PC-3 (cell line): ENCODE measurements at regions not wholly inside any gene's neighbourhood (a gene's known extent, or its start where the extent isn't known, plus 50 kb on each side); places are given as distances from the start of the nearest gene placed in this dataset.

Source experiments
- ATAC-seq: fragments of 200-7000 bp; cut with Tn5 transposase; 2 replicates; pipeline ENCODE4 v1.9.1; 2020; ENCODE audit warnings: mild to moderate bottlenecking, moderate library complexity
- BruUV-seq: library from RNA; stranded (reverse); fragments of 400-500 nt; replicated peaks from 2 replicates; lab custom pipeline; 2021; lab: Mats Ljungman, UMichigan
- CTCF ChIA-PET: fragments of 300-600 bp; sonication (Branson Sonifier 250); formaldehyde crosslinking; loops from one replicate; lab custom pipeline; 2022; ENCODE audit warnings: antibody characterized with exemption; lab: Charles Lee
- POLR2A ChIA-PET: fragments of 300-600 bp; sonication (Branson Sonifier 250); formaldehyde crosslinking; loops from one replicate; lab custom pipeline; 2022; ENCODE audit warnings: antibody characterized with exemption; ENCODE audit not compliant: unreplicated experiment; lab: Charles Lee
- DNase-seq: peaks from one replicate; pipeline ENCODE4 v3.0.0-alpha.2; 2015
- H2AFZ ChIP-seq: fragments of 300-600 bp; sonication (generic); 2 replicates; pipeline ENCODE4 v1.6.0; 2016; ENCODE audit warnings: antibody characterized with exemption, low read length
- H3F3A ChIP-seq: fragments of 300-600 bp; sonication (generic); one replicate; pipeline ENCODE4 v1.6.0; 2017; ENCODE audit warnings: antibody characterized with exemption, low read length, control low read depth, mild to moderate bottlenecking; ENCODE audit not compliant: unreplicated experiment
- H3K27ac ChIP-seq: fragments of 300-600 bp; sonication (generic); 2 replicates; pipeline ENCODE4 v1.5.1; 2016; ENCODE audit warnings: mild to moderate bottlenecking, low read length
- H3K27me3 ChIP-seq: fragments of 300-600 bp; sonication (generic); 2 replicates; pipeline ENCODE4 v1.6.1; 2016; ENCODE audit warnings: low read length, mixed read lengths
- H3K36me3 ChIP-seq: fragments of 300-600 bp; sonication (generic); 2 replicates; pipeline ENCODE4 v1.6.1; 2016; ENCODE audit warnings: low read depth, mixed run types, low read length, mixed read lengths
- H3K4me1 ChIP-seq: fragments of 300-600 bp; sonication (generic); 2 replicates; pipeline ENCODE4 v1.5.1; 2016; ENCODE audit warnings: low read length; ENCODE audit not compliant: insufficient read depth
- H3K4me2 ChIP-seq: fragments of 300-600 bp; sonication (generic); 2 replicates; pipeline ENCODE4 v1.6.0; 2016; ENCODE audit warnings: low read length
- H3K4me3 ChIP-seq: fragments of 300-600 bp; sonication (generic); 2 replicates; pipeline ENCODE4 v1.5.1; 2016; ENCODE audit warnings: mild to moderate bottlenecking, low read length, mixed read lengths
- H3K79me2 ChIP-seq: fragments of 300-600 bp; sonication (generic); 2 replicates; pipeline ENCODE4 v1.6.1; 2017; ENCODE audit warnings: low read length, mixed read lengths
- H3K9ac ChIP-seq: fragments of 300-600 bp; sonication (generic); 2 replicates; pipeline ENCODE4 v1.6.0; 2016; ENCODE audit warnings: mild to moderate bottlenecking, low read length
- H3K9me2 ChIP-seq: fragments of 300-600 bp; sonication (generic); replicated peaks from 2 replicates; pipeline ENCODE4 v1.6.1; 2016; ENCODE audit warnings: mixed run types, low read length, mixed read lengths
- H3K9me3 ChIP-seq: fragments of 300-600 bp; sonication (generic); 2 replicates; pipeline ENCODE4 v1.6.1; 2016; ENCODE audit warnings: low read length, mixed read lengths
- H4K20me1 ChIP-seq: fragments of 300-600 bp; sonication (generic); 2 replicates; pipeline ENCODE4 v1.6.1; 2016; ENCODE audit warnings: low read length, mixed read lengths
- EZH2 ChIP-seq: fragments of 300-600 bp; sonication (generic); IDR thresholded peaks from one replicate; pipeline ENCODE4 v1.6.1; 2017; ENCODE audit warnings: antibody characterized with exemption, mild to moderate bottlenecking, low read length; ENCODE audit not compliant: unreplicated experiment
- EZH2phosphoT487 ChIP-seq: fragments of 300-600 bp; sonication (generic); IDR thresholded peaks from 2 replicates; pipeline ENCODE4 v1.6.1; 2018; ENCODE audit warnings: mild to moderate bottlenecking, antibody characterized with exemption, low read length, borderline replicate concordance
- intact Hi-C: fragments of 100-400 bp; cut with micrococcal nuclease; formaldehyde crosslinking; loops from 2 replicates; pipeline ENCODE4 v1.9.0; 2023
- TF ChIP-seq, protein P1 (sequence below): fragments of 300-600 bp; sonication (generic); conservative IDR thresholded peaks from 2 replicates; pipeline ENCODE4 v1.5.1; 2017; ENCODE audit warnings: antibody characterized with exemption, low read depth, mild to moderate bottlenecking, low read length

- ATAC-seq (no peak), DNase-seq (no peak)
- Histone ChIP-seq H3K4me1 (no peaks in the 10 kb centered on the region), H3K36me3 (no peaks in the 10 kb centered on the region), H3K4me3 (no peak overlapping the region), H3K79me2 (no peaks in the 10 kb centered on the region), H3K27me3 (no peaks in the 10 kb centered on the region), H4K20me1 (no peaks in the 10 kb centered on the region), H2AFZ (no peak overlapping the region), H3K9me3 (no peaks in the 10 kb centered on the region), H3F3A (no peaks in the 10 kb centered on the region), H3K4me2 (no peak overlapping the region), H3K9ac (no peak overlapping the region), H3K9me2 (no peaks in the 10 kb centered on the region), H3K27ac (no peak overlapping the region)
- POLR2A ChIA-PET: interaction anchor here (0.6 kb wide), 1 partner anchor 216 kb away, joined by 3 read pairs; no protein-coding TSS in a partner anchor
- CTCF ChIA-PET: no interaction called here
- BruUV-seq: no TSS peak
- intact Hi-C loops: no loop called here
- TF ChIP-seq EZH2 (no peak), EZH2phosphoT487 (no peak)
- TF ChIP-seq, protein P1, sequence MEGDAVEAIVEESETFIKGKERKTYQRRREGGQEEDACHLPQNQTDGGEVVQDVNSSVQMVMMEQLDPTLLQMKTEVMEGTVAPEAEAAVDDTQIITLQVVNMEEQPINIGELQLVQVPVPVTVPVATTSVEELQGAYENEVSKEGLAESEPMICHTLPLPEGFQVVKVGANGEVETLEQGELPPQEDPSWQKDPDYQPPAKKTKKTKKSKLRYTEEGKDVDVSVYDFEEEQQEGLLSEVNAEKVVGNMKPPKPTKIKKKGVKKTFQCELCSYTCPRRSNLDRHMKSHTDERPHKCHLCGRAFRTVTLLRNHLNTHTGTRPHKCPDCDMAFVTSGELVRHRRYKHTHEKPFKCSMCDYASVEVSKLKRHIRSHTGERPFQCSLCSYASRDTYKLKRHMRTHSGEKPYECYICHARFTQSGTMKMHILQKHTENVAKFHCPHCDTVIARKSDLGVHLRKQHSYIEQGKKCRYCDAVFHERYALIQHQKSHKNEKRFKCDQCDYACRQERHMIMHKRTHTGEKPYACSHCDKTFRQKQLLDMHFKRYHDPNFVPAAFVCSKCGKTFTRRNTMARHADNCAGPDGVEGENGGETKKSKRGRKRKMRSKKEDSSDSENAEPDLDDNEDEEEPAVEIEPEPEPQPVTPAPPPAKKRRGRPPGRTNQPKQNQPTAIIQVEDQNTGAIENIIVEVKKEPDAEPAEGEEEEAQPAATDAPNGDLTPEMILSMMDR: no peak
These were observed 164.1 kb upstream of the MPDZ start for GRCh38 chr9:13443346-13444244.

DNA sequence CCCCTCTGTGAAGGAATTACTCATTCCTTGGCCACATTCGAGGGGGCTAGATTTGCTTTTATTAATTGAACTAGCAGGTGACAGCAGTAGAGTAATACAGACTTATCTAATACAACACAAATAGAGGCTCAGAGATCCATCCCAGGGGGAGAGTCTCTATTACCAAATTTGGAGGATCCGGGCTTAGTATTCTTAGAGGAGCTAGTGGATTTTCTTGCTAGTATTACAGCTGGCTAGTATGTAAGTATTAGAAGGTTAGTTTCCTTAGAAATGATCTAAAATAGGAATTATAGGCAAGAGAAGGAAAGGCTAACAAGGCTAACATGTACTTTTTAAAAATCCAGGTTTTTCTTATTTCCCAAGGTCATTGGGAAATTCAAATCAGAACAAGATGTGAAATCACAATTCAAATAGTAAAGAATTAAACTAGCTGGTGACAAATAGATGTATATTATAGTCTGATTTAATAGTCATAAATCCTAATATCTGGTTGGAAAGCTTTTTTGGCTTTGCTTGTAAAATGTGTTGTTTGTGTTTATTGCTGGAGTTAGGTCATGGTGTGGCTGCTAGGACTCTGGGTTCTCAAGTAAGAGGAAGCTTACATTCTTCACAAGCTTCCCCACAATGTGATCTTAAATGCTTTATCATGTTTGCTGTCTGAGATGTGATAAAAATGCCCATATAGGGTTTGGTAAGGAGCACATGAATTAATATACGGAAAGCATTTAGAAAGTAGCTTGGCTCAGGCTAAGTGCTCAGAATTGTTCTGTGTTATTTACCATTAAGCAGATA, 160.4 kb upstream of the MPDZ start:
- ATAC-seq (no peak), DNase-seq (no peak)
- no peak overlapping the region for H3K27ac ChIP-seq
- H3K4me3 ChIP-seq: no peak overlapping the region
- H3K4me1 ChIP-seq: no peaks in the 10 kb centered on the region
- H3K4me2 ChIP-seq: no peak overlapping the region
- TF ChIP-seq, protein P1: no peak
- TF ChIP-seq EZH2 (no peak), EZH2phosphoT487 (no peak)
- H2AFZ ChIP-seq: no peak overlapping the region
- H3K27me3 ChIP-seq: no peaks in the 10 kb centered on the region
- intact Hi-C loops: no loop called here
- no peaks in the 10 kb centered on the region for H3K9me2 ChIP-seq
- no TSS peak for BruUV-seq
- ChIA-PET POLR2A (no interaction called here), CTCF (no interaction called here)
- H3K9me3 ChIP-seq: no peaks in the 10 kb centered on the region
- no peaks in the 10 kb centered on the region for H3K79me2 ChIP-seq
- no peaks in the 10 kb centered on the region for H3K36me3 ChIP-seq
- H4K20me1 ChIP-seq: no peaks in the 10 kb centered on the region
- H3K9ac ChIP-seq: no peak overlapping the region
- H3F3A ChIP-seq: no peaks in the 10 kb centered on the region
